ENCODE measurements at regions not wholly inside any gene's neighbourhood (a gene's known extent, or its start where the extent isn't known, plus 50 kb on each side); places are given as distances from the start of the nearest gene placed in this dataset.

- DNase-seq (ENCODE audit: low spot score): no peak
Observed at GRCh38 chr7:116420003-116420402, 79.5 kb upstream of the CAV2 start.

- DNase-seq (ENCODE audit: low spot score): no peak
Observed at GRCh38 chr7:116421298-116421697, 78.2 kb upstream of the CAV2 start.

- no peak for DNase-seq (ENCODE audit: low spot score)
Observed at GRCh38 chr7:116422683-116423082, 76.9 kb upstream of the CAV2 start.

GRCh38 chr7:116423499-116423898 is 76.0 kb upstream of the CAV2 start:
- no peak for DNase-seq (ENCODE audit: low spot score)

GRCh38 chr7:116425647-116426209 is 73.8 kb upstream of the CAV2 start:
- no peak for DNase-seq (ENCODE audit: low spot score)

- peak; percentile 72 for DNase-seq (ENCODE audit: low spot score)
Observed at GRCh38 chr7:116426428-116427156, 72.9 kb upstream of the CAV2 start.

GRCh38 chr7:116429986-116430619 is 69.4 kb upstream of the CAV2 start:
- no peak for DNase-seq (ENCODE audit: low spot score)

- DNase-seq (ENCODE audit: low spot score): no peak
Observed at GRCh38 chr7:116431787-116432526, 67.6 kb upstream of the CAV2 start.

- DNase-seq (ENCODE audit: low spot score): no peak
Observed at GRCh38 chr7:116432527-116432916, 67.0 kb upstream of the CAV2 start.

GRCh38 chr7:116433246-116433645 is 66.3 kb upstream of the CAV2 start:
- DNase-seq (ENCODE audit: low spot score): peak; percentile 61

- peak; percentile 58 for DNase-seq (ENCODE audit: low spot score)
Observed at GRCh38 chr7:116434820-116435341, 64.7 kb upstream of the CAV2 start.

GRCh38 chr7:116436305-116436826 is 63.2 kb upstream of the CAV2 start:
- no peak for DNase-seq (ENCODE audit: low spot score)

- DNase-seq (ENCODE audit: low spot score): no peak
Observed at GRCh38 chr7:116438267-116438666, 61.3 kb upstream of the CAV2 start.

GRCh38 chr7:116439005-116439404 is 60.5 kb upstream of the CAV2 start:
- no peak for DNase-seq (ENCODE audit: low spot score)

GRCh38 chr7:116439841-116440549 is 59.5 kb upstream of the CAV2 start:
- DNase-seq (ENCODE audit: low spot score): no peak

- DNase-seq (ENCODE audit: low spot score): peak; percentile 54
Observed at GRCh38 chr7:116441534-116441933, 58.0 kb upstream of the CAV2 start.

GRCh38 chr7:116443101-116443523 is 56.4 kb upstream of the CAV2 start:
- peak; percentile 86 for DNase-seq (ENCODE audit: low spot score)

- no peak for DNase-seq (ENCODE audit: low spot score)
Observed at GRCh38 chr7:116443646-116444045, 55.9 kb upstream of the CAV2 start.

GRCh38 chr7:116445447-116446211 is 53.9 kb upstream of the CAV2 start:
- DNase-seq (ENCODE audit: low spot score): no peak

- no peak for DNase-seq (ENCODE audit: low spot score)
Observed at GRCh38 chr7:116446212-116446855, 53.2 kb upstream of the CAV2 start.

Measured in AG08395 (cell line).